Activated CD4-positive, CD25-positive, alpha-beta regulatory T cell treated with anti-CD3 and anti-CD28 coated beads, Interleukin-2, amount 50 U/mL, for 72 hours (primary cell): ENCODE measurements at regions not wholly inside any gene's neighbourhood (a gene's known extent, or its start where the extent isn't known, plus 50 kb on each side); places are given as distances from the start of the nearest gene placed in this dataset.
"Not testable (repeated sequence)": the region's sequence is repeated elsewhere in the genome, so short reads cannot be mapped to it uniquely, and the experiment has no call there.

Experiments used
- DNase-seq: peaks from one replicate; pipeline ENCODE4 v3.0.0; 2021

- DNase-seq = peak; percentile 37
These were observed 117.0 kb downstream of the KCNRG start for GRCh38 chr13:50131920-50132903.

GRCh38 chr13:50132904-50133357, 117.7 kb downstream of the KCNRG start:
- no peak for DNase-seq

GRCh38 chr13:50133358-50133953, 118.2 kb downstream of the KCNRG start:
- no peak for DNase-seq

DNA sequence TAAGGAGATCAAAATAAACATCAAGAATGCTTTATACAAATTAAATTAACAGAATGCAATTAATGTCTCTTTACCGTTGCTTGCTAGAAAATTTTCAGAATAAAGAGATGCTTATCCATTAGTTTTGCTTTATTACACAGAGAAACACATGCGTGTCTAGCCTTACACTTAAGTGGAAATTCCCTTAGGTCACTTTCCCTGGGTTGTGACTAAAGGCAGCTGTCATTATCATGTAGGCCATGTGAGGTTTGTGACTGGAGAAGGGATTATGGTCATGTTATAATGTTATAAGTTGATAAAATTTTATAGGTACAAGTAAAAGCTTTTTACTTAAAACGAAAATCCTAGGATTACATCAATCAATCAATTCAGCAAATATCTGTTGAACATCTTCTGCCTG, 121.0 kb downstream of the KCNRG start:
- DNase-seq = no peak

- no peak for DNase-seq
These were observed 121.4 kb downstream of the KCNRG start for GRCh38 chr13:50136678-50137077.

- not testable (repeated sequence) for DNase-seq
These were observed 124.2 kb downstream of the KCNRG start for GRCh38 chr13:50139435-50139934.

DNA sequence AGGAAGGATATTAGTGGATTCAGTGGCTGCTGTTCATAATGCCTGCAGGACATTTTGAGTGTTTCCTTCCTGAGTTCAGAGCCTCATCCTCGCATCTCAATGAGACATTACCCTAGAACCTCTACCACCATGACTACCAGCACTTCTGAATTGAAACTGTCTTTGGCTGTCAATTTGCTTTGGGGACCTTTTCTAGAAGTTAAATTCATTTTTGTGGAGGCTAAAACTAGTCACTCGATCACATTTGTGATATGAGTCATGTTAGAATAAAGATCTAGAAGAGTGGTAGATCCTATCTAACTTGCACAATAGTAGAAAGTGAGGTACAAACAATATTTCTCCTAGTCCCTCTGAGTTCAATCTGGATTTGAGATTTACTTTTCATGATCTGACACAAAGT, 124.9 kb downstream of the KCNRG start:
- DNase-seq = no peak

- no peak for DNase-seq
These were observed 125.5 kb downstream of the KCNRG start for GRCh38 chr13:50140581-50141374.

DNA sequence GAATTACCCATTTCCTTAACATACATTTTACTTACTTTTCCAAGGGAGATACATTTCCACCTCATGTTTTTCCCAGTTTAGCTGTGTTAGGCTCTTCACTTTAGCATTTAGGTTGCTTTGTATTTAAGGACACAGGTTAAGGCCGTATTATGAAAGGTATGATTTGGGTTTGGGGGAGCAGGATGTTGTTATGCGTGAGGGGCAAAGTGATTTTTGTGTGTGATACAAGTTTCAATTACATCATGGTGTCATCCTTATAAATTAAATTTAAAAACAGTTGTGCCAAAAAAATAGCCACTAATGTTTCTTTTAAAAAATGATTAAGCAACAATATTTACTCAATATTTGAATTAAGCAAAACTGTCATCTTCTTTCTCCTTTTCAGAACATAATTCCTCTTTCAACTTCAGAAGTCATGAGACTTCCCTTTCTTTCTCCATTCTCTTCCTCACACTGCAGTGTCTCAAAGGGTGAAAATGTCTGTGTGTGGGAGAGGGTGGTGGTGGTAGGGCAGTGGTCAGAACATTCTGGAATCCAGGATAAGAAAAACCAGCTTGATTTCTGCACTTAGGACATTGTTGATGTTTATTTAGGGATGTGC, 126.2 kb downstream of the KCNRG start:
- DNase-seq = no peak

DNA sequence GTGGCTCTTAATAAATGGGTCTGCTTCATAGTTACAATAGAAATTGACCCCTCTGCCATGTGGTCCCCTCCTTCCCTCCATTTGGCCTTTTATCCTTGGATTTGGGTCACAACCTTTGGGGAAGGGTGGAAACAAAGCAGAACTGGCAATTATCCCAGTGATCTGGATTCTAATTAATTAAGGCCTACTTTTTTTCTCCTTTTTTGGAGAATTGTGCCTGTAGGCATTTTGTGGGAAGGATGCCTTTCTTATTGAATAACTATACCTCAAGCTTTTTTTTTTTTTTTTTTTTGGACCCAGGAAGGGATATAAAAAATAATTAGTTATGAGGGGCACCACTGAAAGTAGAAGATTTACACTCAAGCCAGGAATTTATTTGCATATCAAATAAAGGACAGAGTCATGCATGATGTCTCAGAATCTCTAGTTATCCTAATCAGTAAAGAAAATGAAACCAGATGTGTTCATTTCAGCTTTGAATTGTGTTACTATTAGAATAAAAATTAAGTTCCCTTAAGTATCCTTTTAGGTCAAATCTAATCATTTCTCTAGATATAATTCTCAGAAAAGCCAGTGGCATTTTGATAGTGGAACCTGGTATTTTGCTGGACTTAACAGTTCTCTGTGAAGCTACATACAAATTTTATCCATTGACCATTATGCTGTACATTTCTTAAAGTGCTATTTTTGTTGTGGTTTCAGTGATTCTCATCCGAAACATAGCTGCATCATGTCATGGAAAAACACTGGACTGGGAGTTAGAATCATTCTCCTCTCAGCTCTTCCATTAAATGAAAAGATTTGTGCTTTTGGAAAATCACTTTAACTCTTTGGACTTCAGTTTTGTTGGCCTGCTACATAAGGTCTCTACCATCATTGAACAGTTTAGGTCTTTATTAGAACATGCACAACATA, 129.3 kb downstream of the KCNRG start:
- DNase-seq = no peak

DNA sequence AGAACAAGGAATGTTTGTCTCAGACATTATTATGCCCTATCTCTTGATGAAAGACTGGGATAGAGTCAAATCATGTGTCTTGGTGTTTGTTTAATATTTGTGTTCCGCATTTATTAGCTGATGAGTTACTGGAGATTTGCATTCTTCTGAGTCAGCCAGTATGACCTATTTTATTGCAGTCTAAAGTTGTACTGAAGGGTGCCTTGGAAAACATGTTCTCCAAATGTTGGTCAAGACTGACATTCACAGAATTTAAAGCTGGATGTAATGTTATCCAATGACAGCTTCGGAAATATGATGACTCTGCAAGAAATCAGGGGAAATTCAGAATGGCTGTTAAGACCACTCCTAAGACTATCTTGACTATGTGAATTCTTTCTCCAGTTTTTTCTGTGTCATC, 134.0 kb downstream of the KCNRG start:
- no peak for DNase-seq

- DNase-seq = no peak
These were observed 134.7 kb downstream of the KCNRG start for GRCh38 chr13:50149932-50150331.

DNA sequence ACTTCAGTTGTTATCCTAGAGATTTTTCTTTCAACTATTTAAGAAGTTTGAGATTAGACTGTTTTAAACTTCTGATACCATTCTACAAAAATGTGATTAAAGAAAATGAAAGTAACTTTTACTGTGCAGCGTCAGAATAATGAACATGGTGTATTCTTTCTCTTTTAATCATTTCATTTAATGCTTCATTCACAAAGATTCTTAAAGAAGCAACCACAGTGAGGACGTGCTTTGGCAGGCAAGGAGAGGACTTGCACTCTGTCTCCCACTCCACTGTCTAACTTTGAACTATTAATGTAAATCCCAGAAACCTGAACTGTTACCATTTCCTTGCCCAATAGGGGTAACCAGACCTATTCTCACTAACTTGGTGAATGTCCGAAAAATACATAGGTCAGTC, 137.0 kb downstream of the KCNRG start:
- DNase-seq = no peak

DNA sequence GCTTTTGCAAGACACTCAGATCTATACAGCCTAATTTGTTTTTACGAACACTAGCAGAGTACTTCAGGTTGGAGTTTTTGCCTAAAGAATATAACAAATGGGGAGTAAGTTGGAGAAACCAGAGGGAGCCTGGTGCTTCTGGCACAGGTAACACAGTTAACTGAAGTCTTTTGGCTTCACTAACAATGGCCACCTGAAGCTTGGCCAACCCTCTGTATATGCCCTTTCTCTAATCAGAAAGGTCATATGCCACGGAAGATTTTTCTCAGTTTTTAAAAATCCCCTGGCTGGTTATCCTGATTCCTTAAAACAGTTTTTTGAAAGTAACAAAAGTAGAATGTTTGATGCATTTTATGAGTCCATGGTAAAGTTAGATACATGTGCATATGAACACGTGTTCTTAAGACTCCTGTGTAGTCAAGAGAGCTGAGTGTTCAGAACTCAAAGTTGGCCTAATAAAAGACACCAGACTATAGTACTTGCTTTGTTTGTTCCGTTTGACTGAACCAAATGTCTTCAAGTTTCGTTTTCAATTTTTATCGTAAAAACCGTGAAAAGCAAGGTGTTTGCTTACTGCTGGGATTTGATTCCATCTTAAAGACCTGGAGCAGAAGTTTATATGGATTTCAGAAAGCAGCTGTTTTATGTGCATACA, 137.5 kb downstream of the KCNRG start:
- no peak for DNase-seq

- DNase-seq = no peak
These were observed 138.2 kb downstream of the KCNRG start for GRCh38 chr13:50153401-50153800.

- DNase-seq = no peak
These were observed 138.6 kb downstream of the KCNRG start for GRCh38 chr13:50153876-50154275.

GRCh38 chr13:50154697-50155096, 139.5 kb downstream of the KCNRG start:
- no peak for DNase-seq

DNA sequence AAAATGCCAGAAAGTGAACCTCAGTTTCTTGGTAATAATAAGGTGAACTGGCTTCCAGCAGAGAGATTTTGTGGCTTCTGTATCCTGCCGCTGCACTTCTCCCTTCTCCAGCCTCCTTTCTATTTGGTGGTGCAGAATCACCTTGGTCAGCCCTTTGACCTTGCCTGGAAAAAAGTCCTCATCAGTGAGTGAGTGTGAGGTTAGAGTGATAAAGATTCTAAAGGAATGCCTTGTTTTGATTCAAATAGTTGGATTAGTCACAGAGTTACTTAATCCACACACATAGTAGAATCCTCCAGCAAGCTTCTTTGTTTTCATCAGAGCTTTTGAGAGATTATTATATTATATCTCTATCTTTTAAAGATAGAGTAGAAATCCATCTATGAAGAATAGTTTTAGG, 140.9 kb downstream of the KCNRG start:
- DNase-seq = no peak

- no peak for DNase-seq
These were observed 141.4 kb downstream of the KCNRG start for GRCh38 chr13:50156561-50157127.

- DNase-seq = no peak
These were observed 143.3 kb downstream of the KCNRG start for GRCh38 chr13:50158385-50159165.
